ENCODE measurements at regions not wholly inside any gene's neighbourhood (a gene's known extent, or its start where the extent isn't known, plus 50 kb on each side); places are given as distances from the start of the nearest gene placed in this dataset.
"Not testable (repeated sequence)": the region's sequence is repeated elsewhere in the genome, so short reads cannot be mapped to it uniquely, and the experiment has no call there.

GRCh38 chr4:164277414-164277813 is 476.5 kb upstream of the SMIM31 start:
- in situ Hi-C loops (cut with HindIII; ENCODE audit: low sequenced_read_pairs): not testable (repeated sequence)

GRCh38 chr4:164287173-164287572 is 466.8 kb upstream of the SMIM31 start:
- in situ Hi-C loops (cut with HindIII; ENCODE audit: low sequenced_read_pairs): no loop called here

- in situ Hi-C loops (cut with HindIII; ENCODE audit: low sequenced_read_pairs): no loop called here
Measured at GRCh38 chr4:164288578-164288977, 465.4 kb upstream of the SMIM31 start.

- in situ Hi-C loops (cut with HindIII; ENCODE audit: low sequenced_read_pairs): no loop called here
Measured at GRCh38 chr4:164293203-164293602, 460.7 kb upstream of the SMIM31 start.

GRCh38 chr4:164293743-164294142 is 460.2 kb upstream of the SMIM31 start:
- in situ Hi-C loops (cut with HindIII; ENCODE audit: low sequenced_read_pairs): no loop called here

- in situ Hi-C loops (cut with HindIII; ENCODE audit: low sequenced_read_pairs): no loop called here
Measured at GRCh38 chr4:164301430-164301829, 452.5 kb upstream of the SMIM31 start.

- in situ Hi-C loops (cut with HindIII; ENCODE audit: low sequenced_read_pairs): no loop called here
Measured at GRCh38 chr4:164304101-164304639, 449.8 kb upstream of the SMIM31 start.

- in situ Hi-C loops (cut with HindIII; ENCODE audit: low sequenced_read_pairs): no loop called here
Measured at GRCh38 chr4:164304861-164305260, 449.1 kb upstream of the SMIM31 start.

GRCh38 chr4:164307262-164307661 is 446.7 kb upstream of the SMIM31 start:
- in situ Hi-C loops (cut with HindIII; ENCODE audit: low sequenced_read_pairs): no loop called here

- in situ Hi-C loops (cut with HindIII; ENCODE audit: low sequenced_read_pairs): no loop called here
Measured at GRCh38 chr4:164312671-164313070, 441.3 kb upstream of the SMIM31 start.

- in situ Hi-C loops (cut with HindIII; ENCODE audit: low sequenced_read_pairs): no loop called here
Measured at GRCh38 chr4:164313853-164314252, 440.1 kb upstream of the SMIM31 start.

GRCh38 chr4:164318350-164318749 is 435.6 kb upstream of the SMIM31 start:
- in situ Hi-C loops (cut with HindIII; ENCODE audit: low sequenced_read_pairs): no loop called here

GRCh38 chr4:164319688-164320087 is 434.2 kb upstream of the SMIM31 start:
- in situ Hi-C loops (cut with HindIII; ENCODE audit: low sequenced_read_pairs): no loop called here

- in situ Hi-C loops (cut with HindIII; ENCODE audit: low sequenced_read_pairs): no loop called here
Measured at GRCh38 chr4:164320847-164321246, 433.1 kb upstream of the SMIM31 start.

GRCh38 chr4:164326056-164326455 is 427.9 kb upstream of the SMIM31 start:
- in situ Hi-C loops (cut with HindIII; ENCODE audit: low sequenced_read_pairs): no loop called here

- in situ Hi-C loops (cut with HindIII; ENCODE audit: low sequenced_read_pairs): no loop called here
Measured at GRCh38 chr4:164337219-164337944, 416.5 kb upstream of the SMIM31 start.

GRCh38 chr4:164343472-164343976 is 410.4 kb upstream of the SMIM31 start:
- in situ Hi-C loops (cut with HindIII; ENCODE audit: low sequenced_read_pairs): no loop called here

GRCh38 chr4:164345756-164346155 is 408.2 kb upstream of the SMIM31 start:
- in situ Hi-C loops (cut with HindIII; ENCODE audit: low sequenced_read_pairs): no loop called here

- in situ Hi-C loops (cut with HindIII; ENCODE audit: low sequenced_read_pairs): no loop called here
Measured at GRCh38 chr4:164350061-164350460, 403.9 kb upstream of the SMIM31 start.

GRCh38 chr4:164350716-164351115 is 403.2 kb upstream of the SMIM31 start:
- in situ Hi-C loops (cut with HindIII; ENCODE audit: low sequenced_read_pairs): not testable (repeated sequence)

GRCh38 chr4:164357957-164358356 is 396.0 kb upstream of the SMIM31 start:
- in situ Hi-C loops (cut with HindIII; ENCODE audit: low sequenced_read_pairs): no loop called here

GRCh38 chr4:164358400-164358799 is 395.5 kb upstream of the SMIM31 start:
- in situ Hi-C loops (cut with HindIII; ENCODE audit: low sequenced_read_pairs): no loop called here

- in situ Hi-C loops (cut with HindIII; ENCODE audit: low sequenced_read_pairs): no loop called here
Measured at GRCh38 chr4:164359881-164360280, 394.1 kb upstream of the SMIM31 start.

Measured in DLD1 (cell line).